GM12875 (cell line): ENCODE measurements at regions not wholly inside any gene's neighbourhood (a gene's known extent, or its start where the extent isn't known, plus 50 kb on each side); places are given as distances from the start of the nearest gene placed in this dataset.

Experiments
- H3K4me3 ChIP-seq: one replicate; pipeline ENCODE4 v1.5.1; 2011; ENCODE audit warnings: low read depth, low read length, control low read depth
- TF ChIP-seq, protein P1 (sequence below): IDR thresholded peaks from 2 replicates; pipeline ENCODE4 v1.5.1; 2011; ENCODE audit warnings: low read depth, mild to moderate bottlenecking, control low read depth, inconsistent platforms, low read length, moderate library complexity, borderline replicate concordance; ENCODE audit not compliant: insufficient read depth

DNA sequence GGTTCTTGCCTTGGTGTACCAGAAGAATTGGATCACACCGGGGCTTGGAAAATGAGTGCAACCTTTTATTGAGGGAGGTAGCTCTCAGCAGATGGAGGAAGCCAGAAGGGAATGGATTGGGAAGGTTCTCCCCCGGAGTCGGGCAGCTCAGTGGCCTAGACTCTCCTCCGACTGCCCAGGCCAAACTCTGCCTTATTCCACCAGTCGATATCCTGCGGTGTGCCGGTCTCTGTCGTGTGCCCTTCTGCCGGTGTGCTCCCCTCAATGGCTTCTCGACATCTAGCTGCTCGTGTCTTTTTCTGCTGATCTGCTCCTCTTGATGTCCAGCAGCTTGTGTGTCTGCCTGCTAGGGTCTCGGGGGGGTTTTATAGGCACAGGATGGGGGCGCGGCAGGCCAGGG, 87.4 kb upstream of the CCL21 start:
- TF ChIP-seq, protein P1, sequence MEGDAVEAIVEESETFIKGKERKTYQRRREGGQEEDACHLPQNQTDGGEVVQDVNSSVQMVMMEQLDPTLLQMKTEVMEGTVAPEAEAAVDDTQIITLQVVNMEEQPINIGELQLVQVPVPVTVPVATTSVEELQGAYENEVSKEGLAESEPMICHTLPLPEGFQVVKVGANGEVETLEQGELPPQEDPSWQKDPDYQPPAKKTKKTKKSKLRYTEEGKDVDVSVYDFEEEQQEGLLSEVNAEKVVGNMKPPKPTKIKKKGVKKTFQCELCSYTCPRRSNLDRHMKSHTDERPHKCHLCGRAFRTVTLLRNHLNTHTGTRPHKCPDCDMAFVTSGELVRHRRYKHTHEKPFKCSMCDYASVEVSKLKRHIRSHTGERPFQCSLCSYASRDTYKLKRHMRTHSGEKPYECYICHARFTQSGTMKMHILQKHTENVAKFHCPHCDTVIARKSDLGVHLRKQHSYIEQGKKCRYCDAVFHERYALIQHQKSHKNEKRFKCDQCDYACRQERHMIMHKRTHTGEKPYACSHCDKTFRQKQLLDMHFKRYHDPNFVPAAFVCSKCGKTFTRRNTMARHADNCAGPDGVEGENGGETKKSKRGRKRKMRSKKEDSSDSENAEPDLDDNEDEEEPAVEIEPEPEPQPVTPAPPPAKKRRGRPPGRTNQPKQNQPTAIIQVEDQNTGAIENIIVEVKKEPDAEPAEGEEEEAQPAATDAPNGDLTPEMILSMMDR = no peak
- no peak overlapping the region for H3K4me3 ChIP-seq

GRCh38 chr9:34796924-34797323, 87.0 kb upstream of the CCL21 start:
- TF ChIP-seq, protein P1 = no peak
- no peak overlapping the region for H3K4me3 ChIP-seq

GRCh38 chr9:34793428-34793827, 83.5 kb upstream of the CCL21 start:
- H3K4me3 ChIP-seq = no peak overlapping the region
- TF ChIP-seq, protein P1 = no peak

DNA sequence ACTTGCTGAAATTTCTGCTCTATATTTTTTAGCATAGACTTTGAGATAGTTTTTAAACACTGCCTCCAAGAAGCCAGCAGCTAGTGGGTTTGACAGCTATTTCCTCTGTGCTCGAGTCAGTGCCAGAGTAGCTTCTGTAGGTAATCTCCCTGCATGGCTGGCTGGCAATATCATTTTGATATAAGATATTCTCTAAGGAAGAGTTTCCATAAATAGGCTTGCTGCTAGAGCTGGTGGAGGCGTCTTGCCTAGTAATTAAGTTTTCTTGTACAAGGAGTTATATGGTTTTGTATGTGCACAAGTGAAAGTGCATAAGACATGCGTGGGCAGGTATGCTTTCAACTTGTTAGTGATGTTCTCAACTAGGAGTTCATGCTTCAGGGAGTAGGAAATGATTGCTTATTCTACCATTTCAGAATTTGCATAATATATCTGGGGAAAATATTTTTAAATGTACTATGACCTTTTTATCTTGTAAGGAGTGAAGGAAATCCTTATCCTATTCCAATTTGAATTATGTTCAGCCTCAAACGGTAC, 74.1 kb upstream of the CCL21 start:
- TF ChIP-seq, protein P1 = no peak
- no peak overlapping the region for H3K4me3 ChIP-seq

- TF ChIP-seq, protein P1 = no peak
- no peak overlapping the region for H3K4me3 ChIP-seq
These were observed 72.4 kb upstream of the CCL21 start for GRCh38 chr9:34782372-34782771.

DNA sequence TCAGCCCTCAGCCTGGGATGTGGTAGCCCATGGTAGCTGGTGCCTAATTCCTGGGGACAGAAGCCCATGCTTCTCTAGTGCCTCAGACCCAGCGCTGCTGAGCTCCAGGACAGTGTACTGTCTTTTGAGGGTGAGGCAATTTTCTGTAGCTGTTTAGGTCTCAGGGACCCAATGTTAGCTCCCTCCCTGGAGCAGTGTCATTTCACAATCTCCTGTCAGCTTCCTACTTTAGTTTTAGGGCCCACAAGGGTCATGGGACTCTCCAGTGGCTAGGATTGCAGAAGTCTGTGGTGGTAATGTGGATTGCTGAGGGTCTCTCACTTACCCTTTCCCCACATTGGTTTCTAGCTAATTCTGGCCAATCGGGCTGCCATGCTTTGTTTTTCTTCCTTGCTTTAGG, 67.7 kb upstream of the CCL21 start:
- TF ChIP-seq, protein P1 = no peak
- H3K4me3 ChIP-seq = no peak overlapping the region

DNA sequence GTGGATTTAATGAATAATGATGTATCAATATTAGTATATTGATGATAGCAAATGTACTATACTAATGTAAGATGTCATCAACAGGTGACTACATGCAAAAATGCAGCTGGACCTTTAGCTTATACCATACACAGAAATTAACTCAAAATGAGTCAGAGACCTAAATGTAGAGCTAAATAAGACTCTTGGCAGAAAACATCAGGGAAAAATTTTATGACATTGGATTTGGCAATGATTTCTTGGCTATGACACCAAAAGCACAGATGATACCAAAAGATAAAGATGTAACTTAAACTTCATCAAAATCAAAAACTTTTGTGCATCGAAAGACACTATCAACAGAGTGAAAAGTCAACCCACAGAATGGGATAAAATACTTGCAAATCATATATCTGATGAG, 64.0 kb upstream of the CCL21 start:
- TF ChIP-seq, protein P1 = no peak
- no peak overlapping the region for H3K4me3 ChIP-seq
